ENCODE measurements at regions not wholly inside any gene's neighbourhood (a gene's known extent, or its start where the extent isn't known, plus 50 kb on each side); places are given as distances from the start of the nearest gene placed in this dataset.

DNA sequence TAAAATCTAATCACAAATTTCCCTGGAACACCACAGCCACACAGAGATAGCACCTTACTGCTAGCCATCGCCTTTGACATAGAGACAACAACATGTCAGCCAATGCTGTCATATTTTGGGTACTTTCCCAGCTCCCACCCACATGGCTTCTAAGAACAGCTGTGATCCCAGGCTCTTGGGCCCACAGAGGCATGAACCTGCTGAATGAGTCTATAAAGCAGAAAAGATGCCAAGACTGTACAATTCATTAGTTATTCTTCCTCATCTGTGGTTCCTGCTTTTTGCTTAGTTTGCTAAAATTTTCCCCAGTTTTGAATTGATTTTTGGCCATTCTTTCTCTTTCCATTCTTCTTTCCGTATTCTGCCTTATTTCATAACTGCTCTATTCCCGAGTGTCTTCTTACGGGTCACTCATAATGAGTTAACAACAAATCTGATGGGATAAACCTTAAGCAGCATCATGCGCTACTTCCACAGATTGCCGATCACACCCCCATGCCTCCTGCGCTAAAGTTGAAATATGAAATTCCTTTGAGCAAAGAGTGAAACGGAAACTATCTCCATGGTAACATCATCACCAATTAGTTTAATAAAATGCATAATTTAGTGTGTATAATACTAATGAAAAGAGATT, 327.3 kb upstream of the HSF2 start:
- H3K27ac ChIP-seq (ENCODE audit: low read depth in 1 of 2, low read length in 2 of 2), result no peak overlapping the region
- H3K36me3 ChIP-seq (ENCODE audit: control insufficient read depth in 4 of 4, insufficient read depth in 3 of 4, low read depth in 1 of 4, low read length in 3 of 4), result no peaks in the 10 kb centered on the region
- H3K9me3 ChIP-seq (ENCODE audit: control insufficient read depth in 4 of 4, low read length in 3 of 4), result no peaks in the 10 kb centered on the region
- WGBS, result 83% methylated on average over 8 of the region's 8 CpGs
- H3K27me3 ChIP-seq (ENCODE audit: control insufficient read depth in 4 of 4, insufficient read depth in 4 of 4, low read length in 3 of 4), result no peaks in the 10 kb centered on the region
- H3K9ac ChIP-seq (ENCODE audit: low read depth in 1 of 2, low read length in 2 of 2), result no peak overlapping the region
- DNase-seq (ENCODE audit: low spot score), result no peak
- TF ChIP-seq, protein P1, sequence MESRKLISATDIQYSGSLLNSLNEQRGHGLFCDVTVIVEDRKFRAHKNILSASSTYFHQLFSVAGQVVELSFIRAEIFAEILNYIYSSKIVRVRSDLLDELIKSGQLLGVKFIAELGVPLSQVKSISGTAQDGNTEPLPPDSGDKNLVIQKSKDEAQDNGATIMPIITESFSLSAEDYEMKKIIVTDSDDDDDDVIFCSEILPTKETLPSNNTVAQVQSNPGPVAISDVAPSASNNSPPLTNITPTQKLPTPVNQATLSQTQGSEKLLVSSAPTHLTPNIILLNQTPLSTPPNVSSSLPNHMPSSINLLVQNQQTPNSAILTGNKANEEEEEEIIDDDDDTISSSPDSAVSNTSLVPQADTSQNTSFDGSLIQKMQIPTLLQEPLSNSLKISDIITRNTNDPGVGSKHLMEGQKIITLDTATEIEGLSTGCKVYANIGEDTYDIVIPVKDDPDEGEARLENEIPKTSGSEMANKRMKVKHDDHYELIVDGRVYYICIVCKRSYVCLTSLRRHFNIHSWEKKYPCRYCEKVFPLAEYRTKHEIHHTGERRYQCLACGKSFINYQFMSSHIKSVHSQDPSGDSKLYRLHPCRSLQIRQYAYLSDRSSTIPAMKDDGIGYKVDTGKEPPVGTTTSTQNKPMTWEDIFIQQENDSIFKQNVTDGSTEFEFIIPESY (IDR thresholded peaks at IDR 0.05), result no peak
- TF ChIP-seq TAF1 (conservative IDR thresholded peaks at IDR 0.05) (no peak), GABPA (IDR thresholded peaks at IDR 0.05 in 1 of 2, conservative IDR thresholded peaks at IDR 0.05 in 1 of 2) (no peak), NR2F2 (IDR thresholded peaks at IDR 0.05) (no peak), HNF4A (conservative IDR thresholded peaks at IDR 0.05) (no peak), FOXA2 (IDR thresholded peaks at IDR 0.05) (no peak), SP1 (IDR thresholded peaks at IDR 0.05) (no peak)
- TF ChIP-seq, protein P2, sequence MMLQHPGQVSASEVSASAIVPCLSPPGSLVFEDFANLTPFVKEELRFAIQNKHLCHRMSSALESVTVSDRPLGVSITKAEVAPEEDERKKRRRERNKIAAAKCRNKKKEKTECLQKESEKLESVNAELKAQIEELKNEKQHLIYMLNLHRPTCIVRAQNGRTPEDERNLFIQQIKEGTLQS (IDR thresholded peaks at IDR 0.05), result no peak
- H3K4me3 ChIP-seq (ENCODE audit: low read depth in 1 of 3, low read length in 3 of 3), result no peak overlapping the region
- no peaks in the 10 kb centered on the region for H3K4me1 ChIP-seq (ENCODE audit: control insufficient read depth in 4 of 4, insufficient read depth in 4 of 4, low read length in 3 of 4)

DNA sequence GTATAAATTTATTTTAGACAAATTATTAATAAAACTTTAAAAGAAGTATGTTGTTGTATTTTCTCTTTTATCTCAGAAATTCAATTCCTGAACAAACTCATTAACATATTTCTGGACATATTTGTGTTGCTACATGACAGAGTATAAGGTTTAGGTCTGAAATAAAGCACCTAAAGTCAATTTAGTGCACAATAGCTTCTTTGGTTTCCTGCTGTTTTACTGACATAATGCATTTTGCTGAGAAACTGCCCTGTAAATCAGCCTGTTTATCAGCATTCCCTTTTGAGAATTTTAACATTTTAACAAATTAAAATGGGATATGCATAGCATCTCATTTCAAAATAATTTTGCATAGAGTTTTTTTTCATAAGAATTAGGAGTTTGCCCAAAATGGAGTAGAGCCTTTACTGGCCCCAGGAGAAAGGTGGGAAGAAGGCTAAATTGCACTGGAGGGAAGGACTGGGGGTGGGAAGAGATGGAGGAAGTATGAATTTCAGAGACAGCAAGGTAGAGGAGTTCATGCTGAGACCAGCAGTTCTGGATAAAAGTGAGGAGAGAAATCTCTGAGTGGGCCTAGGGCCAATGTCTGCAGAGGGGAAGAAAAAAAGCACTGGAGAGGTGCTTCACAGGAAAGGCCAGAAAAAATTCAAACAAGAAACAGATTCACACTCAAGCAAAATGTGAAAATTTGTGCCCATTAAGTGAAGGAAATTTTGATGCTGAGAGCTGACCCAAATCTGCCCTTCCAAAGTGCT, 324.2 kb upstream of the HSF2 start:
- Histone ChIP-seq H3K27me3 (ENCODE audit: control insufficient read depth in 4 of 4, insufficient read depth in 4 of 4, low read length in 3 of 4) (no peaks in the 10 kb centered on the region), H3K9me3 (ENCODE audit: control insufficient read depth in 4 of 4, low read length in 3 of 4) (no peaks in the 10 kb centered on the region), H3K4me1 (ENCODE audit: control insufficient read depth in 4 of 4, insufficient read depth in 4 of 4, low read length in 3 of 4) (no peaks in the 10 kb centered on the region), H3K36me3 (ENCODE audit: control insufficient read depth in 4 of 4, insufficient read depth in 3 of 4, low read depth in 1 of 4, low read length in 3 of 4) (no peaks in the 10 kb centered on the region), H3K9ac (ENCODE audit: low read depth in 1 of 2, low read length in 2 of 2) (no peak overlapping the region), H3K4me3 (ENCODE audit: low read depth in 1 of 3, low read length in 3 of 3) (no peak overlapping the region), H3K27ac (ENCODE audit: low read depth in 1 of 2, low read length in 2 of 2) (no peak overlapping the region)
- TF ChIP-seq FOXA1 (IDR thresholded peaks at IDR 0.05), result no peak
- TF ChIP-seq JUND (IDR thresholded peaks at IDR 0.05), result no peak
- no peak for TF ChIP-seq TAF1 (conservative IDR thresholded peaks at IDR 0.05)
- TF ChIP-seq RAD21 (IDR thresholded peaks at IDR 0.05), result no peak
- TF ChIP-seq NR2F2 (IDR thresholded peaks at IDR 0.05), result no peak
- TF ChIP-seq YY1 (IDR thresholded peaks at IDR 0.05), result no peak
- no peak for TF ChIP-seq SP1 (IDR thresholded peaks at IDR 0.05)
- TF ChIP-seq, protein P3, sequence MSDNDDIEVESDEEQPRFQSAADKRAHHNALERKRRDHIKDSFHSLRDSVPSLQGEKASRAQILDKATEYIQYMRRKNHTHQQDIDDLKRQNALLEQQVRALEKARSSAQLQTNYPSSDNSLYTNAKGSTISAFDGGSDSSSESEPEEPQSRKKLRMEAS (IDR thresholded peaks at IDR 0.05), result no peak
- TF ChIP-seq HNF4A (conservative IDR thresholded peaks at IDR 0.05), result no peak
- TF ChIP-seq, protein P2 (IDR thresholded peaks at IDR 0.05), result no peak
- no peak for TF ChIP-seq FOXA2 (IDR thresholded peaks at IDR 0.05)
- TF ChIP-seq, protein P1 (IDR thresholded peaks at IDR 0.05), result no peak
- TF ChIP-seq GABPA (IDR thresholded peaks at IDR 0.05 in 1 of 2, conservative IDR thresholded peaks at IDR 0.05 in 1 of 2), result no peak
- no peak for DNase-seq (ENCODE audit: low spot score)

All from liver (tissue), 7 donors.